HG03460 (cell line): ENCODE measurements at regions not wholly inside any gene's neighbourhood (a gene's known extent, or its start where the extent isn't known, plus 50 kb on each side); places are given as distances from the start of the nearest gene placed in this dataset.
"Not testable (repeated sequence)": the region's sequence is repeated elsewhere in the genome, so short reads cannot be mapped to it uniquely, and the experiment has no call there.

Source experiments
- ATAC-seq: cut with Tn5 transposase; IDR thresholded peaks from one replicate; pipeline ENCODE4 v1.9.1; 2021; ENCODE audit not compliant: unreplicated experiment

DNA sequence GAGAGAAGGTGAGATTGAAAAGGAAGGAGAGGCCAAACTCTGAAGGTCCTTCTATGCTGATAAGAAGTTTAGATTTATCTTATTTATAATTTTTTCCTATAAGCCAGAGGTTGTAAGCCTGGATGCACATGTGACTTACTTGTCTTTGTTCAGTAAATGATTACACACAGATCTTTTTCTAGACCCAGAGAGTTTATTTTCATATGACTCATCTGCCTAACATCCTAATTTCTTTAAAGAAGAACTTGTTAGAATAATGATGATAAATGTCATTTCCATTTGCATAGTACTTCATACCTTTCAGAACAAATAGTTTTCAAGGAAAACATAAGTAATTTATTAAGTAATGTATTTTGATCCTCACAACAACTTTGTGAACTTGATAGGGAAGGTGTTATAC is 434.8 kb upstream of the DPH6 start:
- ATAC-seq, result no peak

DNA sequence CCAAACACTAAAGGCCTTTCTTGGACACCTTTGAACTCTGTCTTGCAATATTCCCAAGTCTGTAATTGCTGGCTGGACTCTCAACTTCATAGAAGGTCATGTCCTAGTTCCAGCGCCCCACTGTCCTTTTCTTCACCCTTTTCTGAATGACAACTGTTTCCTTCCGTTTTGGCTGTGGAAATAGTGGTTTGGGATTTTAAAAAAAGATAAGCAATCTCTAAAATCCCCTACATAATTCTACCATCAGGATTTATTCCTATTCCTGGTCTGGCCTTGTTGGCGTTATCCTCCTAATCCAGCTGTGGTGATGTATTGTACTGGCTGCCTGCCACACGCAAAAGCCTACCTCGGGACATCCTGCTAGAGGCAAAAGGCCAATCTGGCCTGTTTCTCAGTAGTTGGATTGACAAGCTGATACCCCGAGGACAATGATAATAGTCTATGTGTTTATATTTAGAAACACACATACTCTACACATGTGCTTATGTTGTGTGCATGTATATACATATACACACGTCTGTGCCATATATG is 440.3 kb upstream of the DPH6 start:
- no peak for ATAC-seq

DNA sequence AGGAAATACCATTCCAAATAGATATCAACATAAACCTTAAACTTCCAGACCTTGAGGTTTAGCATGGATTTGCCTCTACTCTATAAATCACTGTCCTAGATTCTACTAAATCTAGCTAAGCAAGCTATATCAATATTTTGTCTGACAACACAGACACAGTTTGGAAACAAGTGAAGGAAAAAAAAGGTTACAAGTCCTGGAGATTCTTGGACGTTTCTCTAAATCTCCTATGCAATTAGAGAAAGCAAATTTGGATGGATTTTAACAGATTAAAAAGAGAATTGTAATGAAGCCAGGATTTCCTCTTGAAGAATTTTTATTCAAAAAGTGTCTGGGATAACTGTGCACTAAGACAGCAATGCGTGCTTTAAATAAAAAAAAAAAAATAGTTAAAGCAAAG is 441.1 kb upstream of the DPH6 start:
- no peak for ATAC-seq

DNA sequence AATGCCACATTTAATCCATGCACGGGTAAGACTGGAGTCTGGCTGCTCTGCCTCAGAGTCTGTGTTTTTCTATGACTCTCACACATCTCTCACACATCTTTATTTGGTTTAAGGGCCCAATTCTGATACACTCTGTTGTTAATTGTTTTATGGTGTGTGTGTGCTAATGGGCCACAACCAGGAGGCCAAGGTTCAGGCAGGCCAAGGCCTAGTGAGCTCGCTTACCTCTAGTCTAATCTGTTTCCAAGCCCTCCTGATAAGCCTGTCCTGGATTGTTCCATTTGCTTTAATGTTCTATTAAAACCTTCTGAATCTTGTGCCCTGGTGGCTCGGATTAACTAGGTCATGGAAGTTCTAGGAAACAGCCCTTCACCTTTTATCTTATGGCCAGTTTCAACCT is 445.4 kb upstream of the DPH6 start:
- ATAC-seq, result no peak

DNA sequence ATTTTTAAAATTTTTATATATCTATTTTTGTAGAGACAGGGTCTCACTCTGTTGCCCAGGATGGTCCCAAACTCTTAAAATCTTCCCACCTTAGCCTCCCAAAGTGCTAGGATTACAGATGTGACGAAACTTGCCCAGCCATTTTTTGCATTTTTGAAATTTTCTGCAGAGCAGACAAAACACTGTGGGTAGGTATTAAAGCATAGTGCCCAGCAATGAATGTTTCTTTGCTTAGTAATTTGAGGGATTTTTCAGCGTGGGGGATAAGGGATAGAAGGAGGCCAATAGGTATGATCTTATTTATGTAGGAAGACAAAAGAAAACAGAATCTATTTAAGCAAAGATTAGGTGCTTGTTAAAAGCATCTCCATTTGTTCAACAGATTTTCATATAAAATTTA is 446.8 kb upstream of the DPH6 start:
- no peak for ATAC-seq

DNA sequence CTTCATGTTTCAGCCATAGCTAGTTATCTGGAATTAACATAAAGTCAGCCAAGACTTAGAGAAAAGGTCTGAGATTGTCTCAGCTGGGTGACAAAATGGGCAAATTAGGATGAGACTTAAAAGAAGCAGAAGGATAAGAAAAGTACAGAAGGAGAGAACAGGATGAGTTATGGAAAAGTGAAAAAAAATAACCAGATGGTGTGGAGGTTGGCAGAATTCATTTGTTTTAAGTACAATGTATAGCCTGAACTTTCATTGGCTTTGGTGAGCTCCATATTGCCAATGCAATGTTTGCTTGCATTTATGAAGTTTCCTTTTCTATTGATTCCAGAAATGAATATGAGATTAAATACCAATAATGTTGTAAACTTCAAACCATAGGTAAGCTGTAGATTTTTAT is 447.2 kb upstream of the DPH6 start:
- no peak for ATAC-seq

DNA sequence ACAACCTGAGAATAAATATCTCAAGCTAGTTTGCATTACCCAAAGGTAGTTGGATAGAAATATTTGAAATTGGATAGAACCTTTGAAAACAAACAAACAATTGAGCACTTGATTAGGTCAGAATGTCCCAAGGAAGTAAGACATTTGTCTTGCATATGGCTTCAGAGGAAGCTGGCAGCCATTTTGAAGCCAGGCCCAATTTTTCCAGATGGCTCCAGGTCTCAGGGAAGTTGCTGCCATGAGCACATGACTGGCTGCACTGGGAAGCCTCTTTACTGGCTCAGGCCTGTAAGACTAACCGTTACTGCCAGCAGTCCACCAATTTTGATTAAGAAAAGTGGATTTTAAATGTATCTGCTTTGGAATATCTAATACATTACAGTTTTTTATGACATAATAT is 448.9 kb upstream of the DPH6 start:
- no peak for ATAC-seq

DNA sequence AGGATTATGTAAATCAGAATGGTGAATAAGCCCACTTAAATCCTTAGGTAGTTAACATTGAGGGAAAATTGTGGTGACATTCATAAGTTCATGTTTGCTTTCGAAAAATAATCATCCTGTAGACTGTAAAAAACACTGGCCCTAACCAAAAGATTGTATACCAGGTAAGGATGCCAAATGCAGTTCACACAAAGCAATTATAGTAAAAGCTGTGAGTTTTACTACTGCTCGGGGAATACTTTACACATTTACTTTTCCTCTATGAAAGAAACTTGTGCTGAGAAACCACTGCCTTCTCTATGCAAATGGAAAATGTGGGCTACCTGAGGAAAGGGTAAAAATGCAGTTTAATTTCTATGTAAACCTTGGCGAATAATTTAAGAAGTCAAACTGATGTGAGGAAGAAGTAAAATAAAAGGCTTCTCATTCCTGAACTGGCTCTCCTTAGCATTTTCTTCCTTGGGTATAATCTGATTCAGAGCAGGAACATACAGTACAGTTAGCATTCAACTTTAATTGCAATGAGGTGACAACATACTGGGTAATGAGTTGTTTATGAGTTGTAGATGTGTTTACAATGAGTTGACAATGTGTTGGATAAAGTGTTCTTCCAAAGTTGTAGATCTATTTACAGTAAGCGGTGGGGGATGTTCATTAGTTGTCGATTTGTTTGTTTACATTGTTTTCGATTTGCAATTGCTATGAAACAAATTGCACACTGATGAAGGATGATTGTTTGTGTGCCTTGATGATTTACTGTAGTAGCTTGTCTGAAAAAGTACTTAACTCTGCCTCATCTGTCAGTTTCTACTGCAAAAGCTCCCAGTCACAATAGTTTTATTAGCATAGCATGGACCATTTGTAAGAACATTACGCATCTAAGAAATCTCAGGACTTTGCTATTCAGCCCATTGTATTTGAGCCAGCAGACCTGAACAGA is 453.0 kb upstream of the DPH6 start:
- no peak for ATAC-seq

DNA sequence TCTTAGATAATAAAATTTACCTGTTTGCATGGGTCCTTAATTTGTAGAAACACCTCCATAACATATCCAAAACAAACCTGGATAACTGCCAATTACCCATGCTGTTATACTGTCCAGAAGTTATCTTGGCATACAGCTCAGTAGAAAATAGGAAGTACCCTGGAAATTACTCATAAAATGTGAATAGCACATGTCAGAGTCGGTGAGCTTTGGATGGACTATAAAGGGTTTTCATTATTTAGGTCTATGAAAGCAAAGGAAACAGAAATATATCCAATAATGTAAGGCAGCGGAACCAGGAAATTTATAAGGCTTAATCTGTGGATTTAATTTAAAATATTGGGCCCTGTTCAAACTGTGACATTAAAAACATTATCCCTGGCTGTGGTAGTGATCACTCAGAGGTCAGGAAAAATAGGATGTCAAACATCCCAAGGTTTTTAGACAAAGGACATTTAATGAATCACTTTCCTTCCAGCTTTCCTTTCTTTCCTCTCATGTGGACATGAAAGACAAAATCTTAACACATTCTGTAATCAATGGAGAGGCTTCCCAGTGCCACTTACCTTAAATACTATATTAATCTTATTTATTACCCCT is 459.0 kb upstream of the DPH6 start:
- no peak for ATAC-seq

DNA sequence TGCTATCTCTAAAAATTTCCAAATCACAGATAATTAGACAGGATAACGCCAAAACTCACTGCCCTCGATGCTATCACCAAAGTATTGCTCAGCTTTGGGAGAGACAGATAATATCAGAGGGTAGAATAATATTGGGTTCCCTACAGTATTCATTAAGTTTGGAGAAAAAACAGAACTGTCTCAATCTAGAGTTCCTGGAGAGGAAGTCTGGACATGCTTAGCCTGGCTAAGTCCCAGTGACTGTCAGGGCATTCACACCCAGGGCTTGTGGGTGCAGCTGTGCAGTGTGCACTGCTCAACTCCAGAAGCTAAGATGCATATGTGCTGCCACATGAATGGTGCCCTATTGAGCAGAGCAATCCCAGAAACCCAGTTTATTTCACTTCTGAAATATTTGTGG is 459.6 kb upstream of the DPH6 start:
- ATAC-seq, result no peak

DNA sequence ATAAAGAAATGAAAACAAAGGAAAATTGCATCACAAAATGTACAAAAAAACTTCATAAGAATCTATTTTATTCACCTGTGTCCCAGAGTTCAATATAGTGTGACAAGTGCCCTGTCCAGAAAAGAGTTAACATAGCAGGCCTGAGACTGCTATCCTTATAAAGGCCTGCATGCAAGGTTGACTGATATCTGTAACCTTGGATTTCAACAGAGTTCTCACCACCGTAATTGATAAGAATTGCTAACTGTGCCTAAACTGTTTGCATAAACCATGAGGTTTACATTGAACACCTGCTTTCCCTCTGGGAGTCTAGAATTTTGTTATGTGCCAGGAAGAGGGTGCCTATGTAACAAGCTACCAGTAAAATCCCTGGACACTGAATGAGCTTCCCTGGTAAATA is 461.7 kb upstream of the DPH6 start:
- ATAC-seq, result no peak

DNA sequence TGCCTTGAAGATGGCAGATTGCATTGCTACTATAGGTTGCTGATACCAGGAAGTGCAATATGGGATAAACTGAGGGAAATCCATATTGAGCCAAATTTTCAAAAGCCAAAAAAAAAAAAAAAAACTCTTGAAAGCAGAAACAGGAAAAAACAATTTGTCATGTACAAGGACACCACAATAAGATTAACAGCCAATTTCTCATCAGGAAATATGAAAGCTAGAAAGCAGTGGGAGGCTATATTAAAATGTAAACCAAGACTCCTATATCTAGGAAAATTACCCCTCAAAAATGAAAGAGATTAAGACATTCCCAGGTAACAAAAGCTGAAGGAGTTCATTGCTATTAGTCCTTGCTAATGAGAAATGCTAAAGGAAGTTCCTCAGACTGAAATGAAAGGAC is 462.8 kb upstream of the DPH6 start:
- ATAC-seq, result no peak

DNA sequence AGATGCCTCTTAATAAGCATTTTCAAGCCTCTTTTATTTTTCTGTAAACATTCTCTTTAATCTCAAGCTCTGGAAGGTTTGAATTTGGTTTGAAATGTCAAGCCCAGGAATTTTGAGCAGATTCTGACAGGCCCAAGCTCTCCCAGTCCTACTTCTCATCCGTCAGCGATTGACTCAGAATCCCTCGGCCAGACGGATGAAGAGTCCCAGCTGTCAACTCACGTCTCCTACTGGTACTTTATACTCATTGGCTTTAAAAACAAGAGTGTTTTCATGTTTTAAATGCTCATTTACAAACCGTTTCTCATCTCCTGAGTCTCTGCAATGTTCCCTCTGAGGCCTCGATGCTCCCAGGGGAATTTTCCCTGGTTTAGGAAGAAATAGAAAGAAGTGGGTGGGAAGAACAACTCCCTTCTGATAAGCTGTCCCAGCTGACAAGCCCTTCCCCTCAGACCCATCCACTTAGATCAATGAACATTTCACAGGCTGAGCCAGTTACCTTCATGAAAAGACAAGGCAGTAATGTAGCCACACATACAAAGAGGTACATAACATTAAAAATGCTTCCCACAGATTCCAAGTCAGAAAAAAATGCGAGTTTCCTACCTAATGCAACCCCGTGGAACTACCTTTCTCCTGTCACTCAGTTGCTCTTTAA is 478.2 kb upstream of the DPH6 start:
- no peak for ATAC-seq

DNA sequence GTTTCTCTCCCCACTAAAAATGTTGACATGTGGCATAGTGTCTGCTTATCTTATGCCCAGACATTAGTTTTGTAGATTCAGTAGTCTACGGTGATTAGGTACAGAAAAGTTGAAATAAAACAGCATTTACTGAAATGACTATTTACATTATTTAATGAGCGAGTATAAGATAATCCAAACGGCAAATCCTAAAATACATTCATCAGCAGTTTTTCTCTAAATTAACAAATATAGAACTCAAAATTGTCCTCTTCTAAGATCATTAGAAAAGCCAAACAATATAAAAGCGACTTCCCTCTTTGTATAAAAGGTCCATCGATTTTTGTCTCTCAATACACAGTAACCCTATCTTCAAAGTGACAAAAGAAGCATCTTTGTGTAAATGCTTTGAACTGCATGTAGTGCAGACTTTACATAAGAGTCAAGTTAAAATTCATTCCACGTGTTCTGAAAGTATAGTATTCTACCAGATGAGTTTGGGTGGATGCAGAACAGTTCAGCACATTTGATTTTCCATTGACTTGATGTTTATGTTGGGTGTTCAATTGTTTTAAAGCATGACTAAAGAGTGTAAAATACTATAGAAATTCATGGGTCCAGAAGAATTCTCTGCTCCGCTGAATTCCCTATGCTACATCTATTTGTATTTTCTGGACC is 480.8 kb upstream of the DPH6 start:
- ATAC-seq, result no peak

DNA sequence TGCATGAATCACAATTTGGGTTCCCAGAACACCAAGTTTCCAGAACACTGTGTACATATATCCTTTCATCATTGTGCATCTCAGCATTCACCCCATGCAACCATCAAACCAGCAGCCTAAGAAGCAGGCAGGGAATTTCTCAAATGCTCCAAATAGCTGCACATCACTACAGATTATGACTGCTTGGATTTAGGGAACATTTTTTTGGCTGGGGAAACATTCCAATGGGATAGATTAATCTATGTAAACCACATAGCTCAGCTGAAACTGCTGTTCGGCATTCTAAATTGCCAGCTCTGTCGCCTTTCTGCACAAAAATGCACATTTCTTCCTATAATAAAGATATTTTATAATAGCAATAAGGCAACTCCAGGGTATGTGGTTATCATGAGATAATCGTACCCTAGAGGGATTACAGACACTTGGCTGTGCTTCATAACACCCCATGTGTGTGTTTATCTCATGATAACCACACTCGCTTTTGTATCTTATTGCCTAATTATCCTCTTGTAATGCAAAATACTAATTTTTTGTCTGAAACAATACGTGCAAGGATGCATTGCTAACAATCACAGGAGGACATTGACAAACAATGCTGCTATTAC is 483.7 kb upstream of the DPH6 start:
- no peak for ATAC-seq

DNA sequence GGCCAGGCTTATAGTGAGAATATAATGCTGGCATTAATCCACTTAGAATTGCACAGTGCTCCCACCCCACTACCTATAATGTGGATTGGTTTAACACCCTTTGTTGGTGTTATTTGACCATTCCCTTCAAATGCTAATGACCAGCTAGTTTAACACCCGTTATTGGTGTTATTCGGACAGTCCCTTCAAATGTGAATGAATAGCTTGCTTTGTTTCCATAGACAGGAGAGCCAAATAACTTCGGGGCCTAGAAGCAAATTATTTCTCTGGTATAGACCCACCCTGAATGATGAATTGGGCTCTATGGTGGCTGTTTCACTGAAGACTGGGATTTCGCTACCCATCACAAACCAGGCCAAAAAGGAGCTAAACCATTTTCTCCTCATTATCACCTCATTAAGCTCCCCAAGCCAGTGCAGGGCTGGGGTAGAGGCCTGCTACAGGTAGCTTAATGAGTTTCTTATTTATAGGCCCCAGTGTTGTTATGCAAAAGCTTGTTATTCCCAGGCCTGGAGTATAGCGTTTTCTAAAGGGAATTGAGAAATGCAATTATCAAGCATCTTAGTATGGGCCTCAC is 494.1 kb upstream of the DPH6 start:
- ATAC-seq, result no peak

DNA sequence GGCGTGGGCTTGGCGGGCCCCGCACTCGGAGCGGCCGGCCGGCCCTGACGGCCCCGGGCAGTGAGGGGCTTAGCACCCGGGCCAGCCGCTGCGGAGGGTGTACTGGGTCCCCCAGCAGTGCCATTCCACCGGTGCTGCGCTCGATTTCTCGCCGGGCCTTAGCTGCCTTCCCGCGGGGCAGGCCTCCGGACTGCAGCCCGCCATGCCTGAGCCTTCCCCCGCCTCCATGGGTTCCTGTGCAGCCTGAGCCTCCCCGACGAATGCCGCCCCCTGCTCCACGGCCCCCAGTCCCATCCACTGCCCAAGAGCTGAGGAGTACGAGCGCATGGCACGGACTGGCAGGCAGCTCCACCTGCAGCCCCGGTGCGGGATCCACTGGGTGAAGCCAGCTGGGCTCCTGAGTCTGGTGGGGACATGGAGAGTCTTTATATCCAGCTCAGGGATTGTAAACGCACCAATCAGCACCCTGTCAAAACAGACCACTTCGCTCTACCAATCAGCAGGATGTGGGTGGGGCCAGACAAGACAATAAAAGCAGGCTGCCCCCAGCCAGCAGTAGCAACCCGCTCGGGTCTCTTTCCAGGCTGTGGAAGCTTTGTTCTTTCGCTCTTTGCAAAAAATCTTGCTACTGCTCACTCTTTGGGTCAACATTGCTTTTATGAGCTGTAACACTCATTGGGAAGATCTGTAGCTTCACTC is 501.2 kb upstream of the DPH6 start:
- ATAC-seq, result not testable (repeated sequence)

DNA sequence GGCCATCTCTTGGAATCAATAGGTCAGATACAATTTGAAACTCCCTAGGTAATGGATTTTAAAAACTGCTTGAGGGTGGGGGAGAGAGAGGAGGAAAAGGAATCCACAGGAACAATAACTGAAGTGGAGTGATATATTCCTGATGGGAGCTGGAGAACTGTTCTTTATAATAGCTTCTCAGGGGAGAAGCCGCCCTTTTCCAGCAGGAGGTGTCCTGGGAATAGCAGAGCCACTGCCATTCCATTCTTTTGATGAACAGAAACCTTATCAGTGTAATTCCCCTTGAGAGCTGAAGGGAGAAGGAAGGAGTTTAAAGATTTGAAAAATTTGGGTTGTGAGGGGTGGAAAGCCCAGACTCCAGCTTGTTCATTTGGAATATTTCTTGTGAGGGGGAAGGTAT is 504.9 kb upstream of the DPH6 start:
- no peak for ATAC-seq

DNA sequence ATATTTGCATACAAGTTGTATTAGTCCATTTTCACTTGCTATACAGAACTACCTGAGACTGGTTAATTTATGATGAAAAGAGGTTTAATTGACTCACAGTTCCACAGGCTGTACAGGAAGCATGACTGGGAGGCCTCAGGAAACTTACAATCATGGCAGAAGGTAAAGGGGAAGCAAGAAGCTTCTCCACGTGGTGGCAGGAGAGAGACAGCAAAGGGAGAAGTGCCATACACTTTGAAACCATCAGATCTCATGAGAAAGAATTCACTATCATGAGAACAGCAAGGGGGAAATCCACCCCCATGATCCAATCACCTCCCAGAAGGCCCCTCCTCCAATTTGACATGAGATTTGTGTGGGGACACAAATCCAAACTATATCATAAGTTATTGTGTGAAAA is 506.7 kb upstream of the DPH6 start:
- ATAC-seq, result not testable (repeated sequence)

DNA sequence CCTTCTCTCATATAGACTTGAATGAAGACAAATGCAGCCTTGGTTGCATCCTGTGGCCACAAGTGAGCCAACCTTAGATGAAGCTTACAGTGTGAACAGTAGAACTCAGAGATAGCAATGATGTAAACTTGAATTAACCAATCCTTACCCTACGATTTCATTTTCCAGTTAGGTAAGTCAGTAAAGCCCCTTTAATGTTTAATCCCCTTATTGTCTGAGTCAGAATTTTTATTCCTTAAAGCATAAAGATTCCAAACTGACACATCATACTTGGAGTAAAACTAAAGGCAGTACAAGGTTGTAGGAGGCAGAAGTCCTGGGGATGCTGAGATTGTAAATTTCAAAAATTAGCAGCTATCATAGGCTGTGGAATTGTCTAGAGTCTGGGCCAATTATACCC is 507.8 kb upstream of the DPH6 start:
- no peak for ATAC-seq
